ENCODE measurements at regions not wholly inside any gene's neighbourhood (a gene's known extent, or its start where the extent isn't known, plus 50 kb on each side); places are given as distances from the start of the nearest gene placed in this dataset.

DNA sequence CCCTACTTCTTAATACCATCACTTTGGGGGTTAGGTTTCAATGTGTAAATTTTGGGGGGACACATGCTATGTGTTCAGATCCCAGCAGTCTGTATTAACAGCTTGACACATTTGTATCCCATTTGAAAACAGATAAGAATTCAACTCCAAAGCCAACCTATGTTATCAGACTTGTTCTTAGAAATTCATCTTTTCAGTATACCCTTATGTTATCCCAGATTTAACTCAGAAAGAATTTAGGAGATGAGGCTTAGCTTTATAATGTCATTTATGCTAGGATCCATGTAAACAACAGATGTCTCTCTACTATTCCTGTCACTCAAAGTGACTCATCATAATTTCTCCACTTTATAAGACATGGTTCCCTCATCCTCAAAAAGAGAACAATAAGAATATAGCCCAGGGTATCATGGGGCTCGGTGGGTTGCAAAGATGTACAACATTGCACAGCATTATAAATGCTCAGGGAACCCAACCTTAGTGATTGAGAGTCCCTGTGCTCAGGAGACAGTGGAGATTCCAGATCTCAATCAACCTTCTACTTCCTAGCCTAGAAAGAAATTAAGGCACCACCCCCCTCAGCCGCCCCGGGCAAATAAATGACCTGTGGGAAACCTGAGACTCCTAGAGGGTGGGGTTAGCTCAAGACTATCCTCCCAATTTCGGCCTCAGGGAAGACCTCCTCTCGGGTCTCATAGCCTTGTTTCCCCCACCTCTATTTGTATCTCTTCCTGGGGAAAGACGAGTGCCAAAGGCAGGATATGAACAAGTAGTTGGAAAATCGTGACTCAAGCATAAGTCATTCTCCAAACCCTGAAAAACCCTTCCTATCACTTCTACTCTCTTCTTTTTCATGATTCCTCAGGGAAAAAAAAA is 265.1 kb upstream of the CAMK1G start:
- DNase-seq: no peak

DNA sequence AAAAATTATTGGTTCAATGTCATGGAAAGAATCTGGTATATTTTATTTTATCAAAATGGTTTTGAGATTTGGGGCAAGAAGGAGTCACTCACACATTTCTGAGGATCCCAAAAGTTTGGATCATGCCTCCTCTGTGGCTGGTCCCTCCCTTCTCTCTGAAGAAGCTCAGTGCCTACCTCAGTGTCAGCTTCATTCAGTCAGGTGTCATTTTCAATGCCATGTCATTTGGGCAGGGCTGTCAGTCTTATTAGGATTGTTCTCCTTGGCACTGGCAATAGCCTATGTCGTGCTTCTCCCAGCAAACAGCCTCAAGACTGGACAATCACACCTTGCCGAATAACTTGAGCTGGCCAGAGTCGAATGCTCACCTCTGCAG is 264.5 kb upstream of the CAMK1G start:
- DNase-seq: no peak

DNA sequence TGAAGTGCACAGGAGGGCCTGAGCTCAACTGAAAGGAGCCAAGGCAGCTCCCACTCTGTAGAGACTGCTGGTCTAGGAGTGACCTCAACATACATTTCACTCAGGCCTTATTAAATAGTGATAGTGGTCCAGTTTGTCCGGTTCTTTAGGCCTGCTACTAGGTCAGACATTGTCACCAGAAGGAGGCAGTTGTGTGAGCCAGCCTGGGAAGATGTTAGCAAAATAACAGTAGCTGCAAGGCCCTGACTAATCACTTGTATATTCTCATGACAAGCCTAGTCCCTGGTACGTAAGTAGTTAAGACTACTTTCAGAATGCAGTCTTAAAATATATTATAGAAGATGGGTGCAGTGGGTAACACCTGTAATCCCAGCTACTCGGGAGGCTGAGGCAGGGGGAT is 264.0 kb upstream of the CAMK1G start:
- no peak for DNase-seq

DNA sequence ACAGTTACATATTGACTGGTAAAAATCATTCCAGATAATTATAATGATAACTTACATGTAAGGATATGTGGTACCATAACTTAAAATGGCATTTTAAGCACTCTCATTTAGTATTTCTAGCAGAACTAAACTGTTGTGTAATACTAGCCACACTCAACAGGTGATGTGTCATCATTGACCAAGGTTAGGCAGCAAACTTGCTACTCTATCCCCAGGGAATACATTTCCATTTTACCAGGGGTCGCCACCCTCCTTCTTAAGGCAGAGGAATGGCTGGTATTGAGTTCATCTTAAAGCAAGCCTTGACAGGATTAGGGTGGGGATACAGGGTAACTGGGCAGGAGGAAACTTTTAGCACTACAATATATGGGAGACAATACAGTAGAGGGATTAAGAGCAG is 259.8 kb upstream of the CAMK1G start:
- no peak for DNase-seq

DNA sequence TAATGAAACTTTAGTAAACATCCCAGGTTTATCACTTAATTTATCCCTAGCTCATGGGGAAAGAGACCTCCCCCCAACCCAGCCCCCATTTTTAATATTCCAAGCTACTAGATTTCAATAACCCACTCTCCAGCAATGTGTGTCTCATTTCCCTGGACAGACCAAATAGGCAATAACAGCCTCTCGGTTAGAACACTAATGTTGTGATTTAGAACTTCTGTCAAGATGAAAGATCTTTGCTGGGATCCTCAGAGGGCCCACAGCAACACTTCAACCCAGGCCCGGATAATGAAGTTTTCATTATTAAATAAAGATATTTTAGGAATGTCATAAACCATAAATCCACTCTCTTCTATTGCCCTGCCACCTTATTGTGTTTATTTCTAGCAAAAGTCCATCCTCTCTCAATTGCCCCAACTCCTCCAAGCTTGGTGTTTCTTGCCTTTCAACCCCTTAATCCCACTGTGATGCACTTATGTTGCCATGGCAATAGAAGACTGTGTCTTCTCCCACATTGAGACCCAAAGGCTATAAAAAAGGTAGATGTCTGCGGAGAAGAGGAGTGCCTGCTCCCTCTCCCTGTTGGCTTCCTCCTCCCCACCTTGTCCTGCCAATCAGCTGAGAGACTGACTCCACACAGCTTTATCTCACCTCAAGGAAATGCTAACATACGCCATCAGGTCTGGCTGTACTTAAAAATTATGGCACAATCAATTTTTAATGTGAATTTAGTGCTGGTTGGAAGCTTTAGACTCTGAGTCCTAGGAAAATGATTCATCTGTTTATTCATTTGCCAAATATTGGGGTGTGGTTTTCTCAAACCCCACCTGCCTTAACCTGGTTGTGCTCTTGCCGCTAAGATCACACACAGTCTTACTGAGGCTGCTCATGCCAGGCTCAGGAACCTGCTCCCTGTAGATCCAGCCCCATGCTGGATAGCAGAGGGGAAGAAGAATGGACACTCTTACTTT is 258.3 kb upstream of the CAMK1G start:
- no peak for DNase-seq

DNA sequence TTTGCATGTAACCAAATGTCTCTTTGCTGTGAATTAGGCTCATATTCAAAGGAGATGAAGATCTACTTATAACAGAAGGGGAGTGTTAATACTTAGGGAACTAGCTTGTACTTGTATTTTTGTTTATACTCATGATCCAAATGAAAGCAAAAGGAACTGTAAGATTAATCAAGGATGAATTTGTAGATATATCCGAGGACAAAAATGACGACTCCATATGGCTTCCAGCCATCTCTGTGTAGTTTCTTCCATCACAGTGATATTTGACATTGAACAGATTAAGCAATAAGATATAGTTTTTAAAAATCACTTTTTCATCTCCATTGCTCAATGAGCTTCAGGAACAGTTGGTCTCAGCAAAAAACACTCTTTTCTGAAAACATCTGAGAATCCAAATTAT is 257.4 kb upstream of the CAMK1G start:
- DNase-seq: no peak

DNA sequence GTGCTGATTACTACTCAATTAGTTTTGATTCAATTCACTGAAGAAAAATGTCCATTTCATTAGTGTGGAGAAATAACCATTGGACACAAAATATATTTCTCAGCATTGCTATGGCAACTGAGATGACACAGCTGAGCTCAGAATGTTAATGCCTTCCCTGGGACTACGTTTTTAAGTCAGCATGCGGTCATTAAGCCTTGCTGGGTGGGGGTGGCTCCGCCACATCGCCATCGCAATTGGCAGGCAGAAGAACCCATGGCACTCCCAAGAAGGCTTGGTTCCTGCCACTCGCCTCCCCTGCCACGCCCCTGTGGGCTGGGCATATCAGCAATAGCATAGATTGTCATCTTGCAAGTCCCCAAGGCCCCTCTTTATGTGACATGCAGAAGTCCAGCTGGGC is 256.7 kb upstream of the CAMK1G start:
- no peak for DNase-seq

DNA sequence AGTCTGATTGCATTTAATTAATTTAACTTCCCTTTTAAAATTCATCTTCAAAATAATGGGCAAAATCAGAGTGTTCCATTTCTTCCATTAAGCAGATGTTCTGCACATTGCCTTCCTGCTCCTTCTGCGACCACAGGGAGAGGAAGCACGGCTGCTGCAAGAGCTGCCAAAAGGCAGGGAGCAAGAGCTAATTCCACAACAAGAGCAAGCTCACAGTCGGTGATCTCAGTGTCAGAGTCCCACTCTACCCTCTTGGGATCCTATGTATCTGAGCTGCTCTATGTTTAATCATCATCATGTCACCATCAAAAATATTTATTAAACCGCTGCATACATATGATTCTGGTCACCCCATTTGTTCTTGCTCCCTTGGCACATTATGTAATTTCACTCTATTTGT is 255.3 kb upstream of the CAMK1G start:
- DNase-seq: no peak

DNA sequence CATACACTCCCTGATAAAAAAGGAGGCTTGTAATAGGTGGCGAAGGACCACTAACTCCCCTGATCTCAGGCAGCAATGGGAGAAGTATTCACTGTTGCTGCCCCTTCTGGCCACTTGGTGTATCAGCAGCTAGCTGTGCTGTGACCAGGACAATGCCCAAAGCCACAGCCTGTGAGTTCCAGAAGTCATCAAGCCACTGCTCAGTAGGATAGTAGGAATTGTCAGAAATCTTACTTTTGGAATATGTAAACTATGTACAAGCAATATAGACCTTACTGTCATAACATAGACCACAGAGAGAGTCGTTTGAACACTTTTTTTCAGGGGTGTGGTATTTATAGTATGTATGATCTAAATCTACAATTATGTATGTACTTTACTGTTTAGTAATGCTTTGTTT is 248.3 kb upstream of the CAMK1G start:
- DNase-seq: no peak

DNA sequence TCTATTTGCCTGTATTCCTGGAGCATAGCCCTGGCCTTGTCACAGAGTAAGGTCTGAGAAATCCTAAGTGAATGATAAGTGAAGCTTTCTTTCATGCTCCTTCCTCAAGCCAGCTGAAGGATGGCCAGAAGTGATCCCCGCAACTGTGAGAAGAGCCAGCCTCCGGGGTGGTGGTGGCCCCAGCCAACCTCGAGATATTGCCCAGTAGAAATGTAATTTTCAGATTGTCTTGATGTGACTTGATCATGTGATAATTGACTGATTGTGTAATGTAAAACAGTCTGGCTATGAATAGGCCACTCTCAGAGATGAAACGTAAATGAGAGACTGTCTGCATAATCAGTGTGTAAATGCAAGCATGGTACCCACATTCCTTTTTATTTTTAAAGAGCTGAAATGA is 242.4 kb upstream of the CAMK1G start:
- DNase-seq: no peak

DNA sequence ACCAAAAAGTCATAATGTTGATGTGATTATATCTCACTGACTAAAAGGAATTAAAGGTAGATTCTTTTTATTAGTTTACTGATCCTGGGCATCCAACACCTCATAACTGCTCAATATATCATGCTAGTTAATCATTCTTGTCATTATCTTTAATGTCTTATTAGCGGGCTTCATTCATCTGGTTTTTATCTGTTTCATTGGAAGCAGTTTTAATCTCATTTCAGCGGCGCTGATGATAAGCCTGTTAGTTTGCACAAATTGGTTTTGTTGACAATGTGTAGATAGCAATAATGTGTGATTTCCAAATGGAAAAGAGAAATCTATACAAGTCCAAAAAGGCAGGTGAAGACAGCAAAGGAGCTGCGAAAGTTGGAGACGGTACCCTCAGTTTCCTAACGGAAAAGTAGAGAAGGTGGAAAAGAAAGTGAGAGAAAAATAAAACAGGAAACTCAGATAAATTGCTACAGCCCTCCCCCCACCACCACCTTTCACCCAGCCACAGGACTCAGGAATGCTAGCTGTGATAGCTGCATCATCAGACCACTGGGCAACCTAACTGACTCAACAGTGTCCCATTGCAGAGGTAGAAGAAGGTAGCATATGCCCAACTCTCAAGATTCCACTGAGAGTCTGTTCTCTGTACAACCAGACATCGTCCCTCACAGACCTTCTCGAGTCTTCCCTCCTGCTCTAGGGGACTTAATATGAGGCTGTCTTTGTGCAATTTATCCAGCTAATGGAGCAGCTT is 241.7 kb upstream of the CAMK1G start:
- DNase-seq: no peak

DNA sequence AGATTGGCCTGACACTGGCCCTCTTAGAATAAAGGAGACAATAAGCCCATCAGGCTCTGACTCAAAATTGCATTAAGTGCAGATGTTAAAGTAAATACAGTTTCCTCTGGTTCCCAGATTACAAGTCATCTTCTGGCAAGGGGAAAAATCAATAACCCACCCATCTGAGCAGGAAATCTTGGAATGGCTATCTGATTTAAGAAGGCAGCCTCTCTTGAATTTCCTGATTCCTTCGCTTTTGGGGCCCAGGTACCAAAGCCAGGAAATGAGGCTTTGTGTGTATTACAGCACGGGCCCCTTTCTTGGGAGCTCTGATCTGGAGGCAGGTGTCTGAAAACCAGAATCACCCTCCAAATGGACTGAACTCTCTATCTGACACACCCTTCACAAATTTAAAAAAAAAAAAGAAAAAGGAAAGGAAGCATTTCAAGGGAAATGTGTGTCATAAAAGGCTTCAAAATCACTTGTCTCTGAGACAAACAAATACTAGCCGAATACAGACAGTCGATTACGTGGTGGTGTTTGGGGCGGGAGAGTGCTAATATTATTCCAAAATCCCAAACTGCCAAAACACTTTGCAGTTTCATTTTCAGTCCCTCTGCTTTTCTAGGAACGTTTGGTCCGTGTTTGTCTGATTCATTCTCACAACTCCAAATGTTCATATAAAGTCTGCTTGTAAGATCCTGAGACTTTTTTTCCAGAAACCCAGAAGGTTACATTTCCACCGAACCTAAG is 240.9 kb upstream of the CAMK1G start:
- no peak for DNase-seq

DNA sequence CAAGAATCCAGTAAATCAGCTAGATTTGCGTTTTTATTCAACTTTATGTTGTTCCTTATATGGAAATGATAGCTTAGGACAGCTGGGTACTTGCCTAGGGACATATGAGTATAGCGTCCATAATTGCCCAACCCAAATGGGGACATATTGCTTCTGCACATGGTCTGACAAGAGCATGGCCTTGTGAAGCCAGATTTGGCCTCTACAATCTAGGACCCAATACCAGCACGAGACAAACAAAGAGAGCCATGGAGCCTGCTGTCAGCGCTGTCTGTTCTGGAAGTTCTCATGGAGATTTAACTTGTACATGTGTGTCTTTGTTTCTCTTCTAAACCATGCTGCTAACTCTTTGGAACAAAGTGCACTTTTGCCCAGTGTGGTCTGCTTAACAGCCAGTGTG is 240.0 kb upstream of the CAMK1G start:
- no peak for DNase-seq

DNA sequence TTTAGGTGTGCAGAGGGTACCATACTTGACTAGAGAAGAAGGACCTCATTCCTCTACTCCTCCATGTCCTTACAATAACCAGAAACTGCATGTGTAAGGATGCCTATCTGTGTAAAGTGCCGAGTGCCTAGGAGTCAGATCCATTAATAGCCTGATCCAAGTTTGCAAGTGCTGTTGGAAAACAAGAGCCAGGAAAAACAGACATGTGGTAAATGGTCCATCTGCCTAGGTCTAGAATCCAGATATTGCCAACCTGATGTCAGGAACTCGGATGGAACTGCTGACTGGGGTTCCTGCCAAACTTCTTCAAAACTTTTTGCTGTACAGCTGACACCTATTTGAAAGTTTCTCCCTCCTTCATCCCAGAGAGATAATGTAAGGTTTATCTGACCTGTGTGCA is 239.4 kb upstream of the CAMK1G start:
- DNase-seq: no peak

DNA sequence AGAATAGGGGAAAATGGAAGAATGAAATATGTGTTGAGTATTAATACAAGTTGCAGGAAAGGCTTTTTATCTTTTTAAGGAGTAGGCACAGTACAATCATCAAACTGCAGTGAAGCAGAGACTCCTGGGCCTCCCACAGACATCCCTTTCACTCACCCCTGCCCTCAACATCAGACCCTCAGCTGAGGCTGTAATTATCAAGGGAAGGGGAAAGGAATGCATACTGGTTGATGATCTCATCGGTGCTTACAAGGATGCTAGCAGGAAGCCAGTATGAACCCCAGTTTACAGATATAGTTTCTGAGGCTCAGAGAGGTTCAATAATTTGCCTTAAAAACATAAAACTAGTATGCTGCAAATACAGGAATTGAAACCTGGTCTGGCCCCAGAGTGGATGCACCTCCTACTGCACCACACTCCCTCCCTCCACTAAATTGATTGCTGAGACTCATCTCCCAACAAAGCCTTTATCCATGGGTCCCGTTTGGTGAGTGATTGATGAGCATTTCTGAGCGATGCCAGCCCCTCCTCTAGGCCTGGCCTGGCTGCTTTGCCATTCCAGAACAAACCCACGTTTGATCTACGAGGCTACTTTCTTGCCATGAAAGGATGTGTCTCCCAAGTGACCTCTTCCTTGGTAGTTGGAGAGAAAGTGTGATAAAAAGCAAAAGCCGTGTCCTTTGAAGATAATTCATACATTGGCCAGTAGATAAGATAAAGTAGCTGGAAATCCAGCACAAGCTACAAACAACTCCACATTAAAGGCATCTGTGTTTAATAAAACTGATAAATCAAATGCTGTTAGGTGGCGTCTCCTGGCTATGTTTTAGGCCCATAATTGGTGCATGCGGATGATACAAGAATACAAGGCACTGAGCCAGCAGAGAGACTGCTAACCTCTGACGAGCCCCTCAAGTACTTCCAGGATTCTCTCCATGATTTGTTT is 233.9 kb upstream of the CAMK1G start:
- no peak for DNase-seq

DNA sequence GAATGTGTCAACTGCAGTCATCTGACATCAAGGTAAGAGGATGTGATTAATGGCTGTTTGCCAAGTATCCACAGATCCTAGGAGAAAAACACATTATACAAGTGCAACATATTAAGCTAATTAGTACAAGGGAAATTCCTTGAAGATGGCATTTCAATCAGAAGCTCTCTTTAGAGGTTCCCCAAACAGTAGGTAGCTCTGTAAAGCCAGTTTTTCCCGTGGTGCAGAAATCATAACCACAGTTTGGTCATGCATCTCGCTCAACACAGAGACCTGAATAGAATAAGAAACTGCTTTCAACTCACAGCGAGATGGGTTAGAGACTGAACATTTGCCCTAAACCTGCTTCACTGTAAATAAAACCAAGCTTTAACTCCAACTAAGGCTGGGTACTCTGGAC is 230.5 kb upstream of the CAMK1G start:
- no peak for DNase-seq

DNA sequence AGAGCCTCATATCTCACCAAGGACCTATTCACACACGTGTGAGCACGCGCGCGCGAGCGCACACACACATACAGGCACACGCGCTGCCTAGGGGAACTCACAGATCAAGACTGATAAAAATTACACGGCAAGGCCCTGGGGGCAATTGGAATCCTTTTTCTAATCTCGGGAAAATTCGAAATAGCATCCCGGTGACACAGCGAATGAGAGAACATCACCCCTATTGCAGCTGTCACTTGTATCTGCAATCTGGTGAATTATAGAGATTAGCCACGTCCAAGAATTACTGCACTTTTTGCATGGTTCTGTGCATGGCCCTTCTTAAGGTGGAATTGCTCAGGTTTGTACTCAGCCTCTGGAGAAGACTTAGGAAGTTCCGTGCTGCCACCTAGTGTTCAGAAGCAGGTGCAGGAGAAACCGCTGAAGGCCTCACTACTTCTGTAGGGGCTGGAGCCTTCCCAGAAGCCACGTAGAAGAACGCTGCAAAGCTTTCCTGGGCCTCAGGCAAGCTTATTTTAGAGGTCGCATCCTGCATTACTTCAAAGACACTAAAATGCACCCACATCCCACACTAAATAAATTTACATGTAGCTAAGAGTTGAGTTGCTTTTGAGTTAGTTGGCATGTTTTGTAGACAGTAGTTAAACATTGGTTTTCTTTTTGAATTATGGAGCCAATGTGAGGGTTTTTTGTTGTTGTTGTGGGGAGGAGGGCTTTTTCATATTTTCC is 229.2 kb upstream of the CAMK1G start:
- DNase-seq: peak in 5 of 6 experiments; percentile 2 to 16 (median 11)

DNA sequence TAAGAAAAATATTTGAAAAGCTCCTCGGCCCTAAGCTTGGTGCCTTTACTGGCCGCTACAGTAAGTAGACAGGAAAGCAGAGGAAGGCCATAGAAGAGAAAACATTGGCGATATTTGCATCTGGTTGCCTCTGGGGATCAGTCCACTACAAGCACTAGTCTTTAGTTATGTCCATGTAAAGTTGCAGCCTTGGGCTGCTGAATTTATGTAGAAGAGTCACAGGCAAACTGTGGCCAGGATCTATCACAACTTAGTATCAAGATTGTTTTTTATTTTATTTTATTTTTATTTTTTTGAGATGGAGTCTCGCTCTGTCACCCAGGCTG is 228.7 kb upstream of the CAMK1G start:
- DNase-seq: no peak

DNA sequence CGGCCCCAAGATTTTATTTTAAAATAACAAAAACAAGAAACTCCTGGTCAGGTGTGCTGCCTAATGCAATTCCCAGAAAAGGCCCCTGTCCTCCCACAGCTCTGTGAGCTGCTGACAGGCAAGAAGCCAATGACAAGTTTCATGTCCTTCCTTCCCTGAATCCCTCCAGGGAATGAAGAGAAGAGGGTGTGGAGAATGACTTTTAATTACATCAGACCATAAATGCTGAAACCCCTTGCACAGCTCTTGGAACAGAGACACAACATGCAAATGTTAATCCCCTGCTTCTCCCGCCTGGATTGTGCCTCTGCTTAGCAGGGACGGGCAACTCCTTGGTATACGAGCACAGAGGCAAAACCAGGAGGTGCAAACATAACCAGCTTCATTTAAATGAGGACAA is 228.1 kb upstream of the CAMK1G start:
- DNase-seq: no peak

DNA sequence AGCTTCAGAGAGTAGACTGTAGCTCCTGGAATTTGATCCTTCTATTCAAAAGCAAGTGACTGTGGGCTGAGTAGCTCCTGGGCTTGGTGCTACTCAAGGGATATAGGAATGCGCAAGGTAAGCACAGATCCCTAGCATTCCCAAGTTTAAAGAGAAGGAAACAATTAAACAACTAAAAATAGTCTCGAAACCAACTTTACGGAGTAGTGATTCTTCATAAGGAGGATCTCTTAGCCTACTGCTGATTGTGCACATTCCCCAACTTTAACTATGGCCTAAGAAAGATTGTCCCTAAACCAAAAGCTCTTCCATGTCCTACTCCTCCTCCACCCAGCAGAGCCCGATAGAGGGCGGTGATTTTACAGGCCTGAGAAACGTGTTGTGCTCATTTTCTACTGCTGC is 226.5 kb upstream of the CAMK1G start:
- DNase-seq: no peak

DNA sequence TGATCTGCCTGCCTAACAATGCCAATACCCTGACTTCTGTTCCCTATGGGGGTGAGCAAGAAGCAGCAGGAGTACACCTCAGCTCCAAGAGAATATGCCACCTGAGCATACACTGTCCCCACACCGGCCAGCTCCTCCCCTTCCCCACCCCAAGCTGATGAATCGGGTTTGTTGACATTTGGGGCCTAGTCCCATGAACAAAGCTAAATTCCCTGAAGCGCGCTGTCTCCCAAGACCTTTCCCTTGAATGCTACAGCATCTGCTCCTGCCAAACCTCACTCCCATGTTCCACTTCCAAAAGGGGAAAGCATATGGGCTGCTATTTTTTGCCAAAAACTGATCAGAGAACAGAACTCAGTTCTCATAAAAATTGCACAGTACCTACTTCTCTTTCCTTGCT is 220.4 kb upstream of the CAMK1G start:
- DNase-seq: no peak
